Stomach (tissue), 4 donors: ENCODE measurements at regions not wholly inside any gene's neighbourhood (a gene's known extent, or its start where the extent isn't known, plus 50 kb on each side); places are given as distances from the start of the nearest gene placed in this dataset.

ENCODE experiments used
- CTCF ChIP-seq, 7 experiments: fragments of 450-650 bp in 4 of 7; fragments of 200-600 bp in 3 of 7; sonication (generic) in 3 of 7; IDR thresholded peaks; one replicate each; pipeline ENCODE4 v1.5.1; 2016 to 2019; ENCODE audit warnings: antibody characterized with exemption in 7 of 7, control low read depth in 2 of 7, mild to moderate bottlenecking in 1 of 7
- POLR2AphosphoS5 ChIP-seq, 3 donors: sonication (generic); formaldehyde crosslinking; IDR thresholded peaks; one replicate each; pipeline ENCODE4 v1.6.1; 2016; ENCODE audit warnings: antibody characterized with exemption in 3 of 3

GRCh38 chrX:76815754-76816153 lies 388.2 kb downstream of the MAGEE1 start:
- TF ChIP-seq POLR2AphosphoS5 (IDR thresholded peaks at IDR 0.05), result no peak
- no peak for TF ChIP-seq CTCF (IDR thresholded peaks at IDR 0.05)
